Omental fat pad (tissue), 3 donors: ENCODE measurements at regions not wholly inside any gene's neighbourhood (a gene's known extent, or its start where the extent isn't known, plus 50 kb on each side); places are given as distances from the start of the nearest gene placed in this dataset.
"Not testable (repeated sequence)": the region's sequence is repeated elsewhere in the genome, so short reads cannot be mapped to it uniquely, and the experiment has no call there.

Experiments
- ATAC-seq: fragments of 150-250 bp; one replicate; pipeline ENCODE4 v1.9.1; 2016; ENCODE audit warnings: mild to moderate bottlenecking, moderate library complexity; ENCODE audit not compliant: low FRiP score
- DNase-seq: peaks from one replicate; pipeline ENCODE4 v3.0.0-alpha.2; 2019; ENCODE audit warnings: low spot score
- CTCF ChIP-seq, 3 donors: fragments of 450-650 bp; IDR thresholded peaks; one replicate each; pipeline ENCODE4 v1.5.1; 2016 to 2017; ENCODE audit warnings: antibody characterized with exemption in 3 of 3, mild to moderate bottlenecking in 3 of 3, moderate library complexity in 2 of 3

- no peak for DNase-seq
Measured at GRCh38 chr5:16987776-16988175, 51.7 kb upstream of the MYO10 start.

GRCh38 chr5:16990817-16991520, 54.9 kb upstream of the MYO10 start:
- not testable (repeated sequence) for ATAC-seq, DNase-seq

More at GRCh38 chr5:16987776-16988175, 51.7 kb upstream of the MYO10 start:
- ATAC-seq, result no peak
- no peak for TF ChIP-seq CTCF (IDR thresholded peaks at IDR 0.05)

- no peak for DNase-seq
- no peak for ATAC-seq
- TF ChIP-seq CTCF (IDR thresholded peaks at IDR 0.05), result no peak
Measured at GRCh38 chr5:16992006-16992405, 55.9 kb upstream of the MYO10 start.

- TF ChIP-seq CTCF (IDR thresholded peaks at IDR 0.05), result no peak
- DNase-seq, result no peak
- no peak for ATAC-seq
Measured at GRCh38 chr5:16992444-16992843, 56.4 kb upstream of the MYO10 start.

GRCh38 chr5:16994565-16994964, 58.5 kb upstream of the MYO10 start:
- DNase-seq (no peak), ATAC-seq (no peak)
- no peak for TF ChIP-seq CTCF (IDR thresholded peaks at IDR 0.05)

- TF ChIP-seq CTCF (IDR thresholded peaks at IDR 0.05), result no peak
- DNase-seq (no peak), ATAC-seq (no peak)
Measured at GRCh38 chr5:16995372-16995771, 59.3 kb upstream of the MYO10 start.

- ATAC-seq (no peak), DNase-seq (no peak)
- no peak for TF ChIP-seq CTCF (IDR thresholded peaks at IDR 0.05)
Measured at GRCh38 chr5:17000291-17000939, 64.3 kb upstream of the MYO10 start.
